ENCODE measurements at regions not wholly inside any gene's neighbourhood (a gene's known extent, or its start where the extent isn't known, plus 50 kb on each side); places are given as distances from the start of the nearest gene placed in this dataset.
A peak's percentile ranks its signal among the peaks of the same experiment; 100 is the strongest.

DNA sequence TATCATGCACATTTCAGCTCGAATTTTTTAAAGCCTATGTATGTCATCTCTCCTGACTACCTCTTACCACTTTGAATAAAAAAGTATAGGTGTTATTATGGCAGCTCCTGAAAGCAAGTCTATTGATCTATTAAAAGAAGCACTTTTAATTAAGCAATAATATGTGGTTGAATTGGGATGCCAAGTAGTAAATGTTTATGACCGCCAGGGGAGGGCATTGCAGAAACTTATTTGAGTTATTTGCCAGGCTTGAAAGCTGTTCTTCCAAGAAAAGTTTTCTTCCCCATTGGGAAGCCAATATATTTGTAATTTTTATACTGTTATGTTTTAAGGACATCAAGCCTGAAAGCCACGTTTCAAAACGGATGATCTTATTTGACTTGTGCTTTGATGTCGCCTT, 88.1 kb upstream of the SOX21 start:
- no peaks in the 10 kb centered on the region for H3K36me3 Mint-ChIP-seq (ENCODE audit: low read depth)

DNA sequence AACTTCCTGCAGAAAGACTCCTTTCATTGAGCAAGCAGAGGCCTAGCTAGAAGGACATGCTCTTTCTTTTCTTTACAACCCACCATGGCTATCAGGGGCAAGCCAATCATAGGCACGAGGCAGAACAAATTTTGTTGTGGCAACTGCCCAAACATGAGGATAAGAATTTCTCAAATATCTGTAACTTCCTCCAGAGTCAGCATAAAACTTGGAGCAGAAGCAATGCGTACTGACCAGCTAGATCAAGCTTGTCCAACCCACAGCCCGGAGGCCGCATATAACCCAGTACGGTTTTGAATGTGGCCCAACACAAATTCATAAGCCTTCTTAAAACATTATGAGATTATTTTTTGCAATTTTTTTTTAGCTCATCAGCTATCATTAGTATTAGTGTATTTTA, 87.0 kb upstream of the SOX21 start:
- peaks cover under 1% of the 10 kb centered on the region; the same call in 1 of the 2 replicates for H3K9me2 ChIP-seq (ENCODE audit: insufficient read depth)
- H3K4me3 ChIP-seq, result no peak overlapping the region
- ATAC-seq, result no peak
- H3K79me2 ChIP-seq (replicated peaks; ENCODE audit: insufficient read depth), result no peaks in the 10 kb centered on the region
- H3K27ac ChIP-seq (ENCODE audit: low read depth), result no peak overlapping the region
- no peaks in the 10 kb centered on the region for H3K27me3 ChIP-seq (ENCODE audit: insufficient read depth)
- Mint-ChIP-seq H3K27ac (peak overlapping the region; percentile 76; the same call in 1 of the 2 replicates), H3K36me3 (ENCODE audit: low read depth) (no peaks in the 10 kb centered on the region), H3K4me3 (no peak overlapping the region), H3K4me1 (peaks cover 3% of the 10 kb centered on the region; the same call in 2 of the 3 replicates), H3K27me3 (ENCODE audit: insufficient read depth, low read depth, poor library complexity) (no peaks in the 10 kb centered on the region), H3K9me3 (no peaks in the 10 kb centered on the region)
- H3K4me2 ChIP-seq, result no peak overlapping the region
- no peaks in the 10 kb centered on the region for H4K20me1 ChIP-seq (replicated peaks; ENCODE audit: insufficient read depth)
- DNase-seq (ENCODE audit: low spot score), result no peak
- H3K4me1 ChIP-seq (ENCODE audit: insufficient read depth), result no peaks in the 10 kb centered on the region
- H3K36me3 ChIP-seq (ENCODE audit: insufficient read depth), result no peaks in the 10 kb centered on the region
- no peak for TF ChIP-seq STAT1 (IDR thresholded peaks at IDR 0.05; ENCODE audit: unreplicated experiment)
- TF ChIP-seq CREB1 (CRISPR knock-in tag; IDR thresholded peaks at IDR 0.05; ENCODE audit: low read depth), result no peak
- no peak for TF ChIP-seq EZH2 (IDR thresholded peaks at IDR 0.05; ENCODE audit: low read depth, unreplicated experiment)
- no peak for TF ChIP-seq JUNB (IDR thresholded peaks at IDR 0.05; ENCODE audit: unreplicated experiment)
- TF ChIP-seq ZNF114 (CRISPR knock-in tag; IDR thresholded peaks at IDR 0.05), result no peak
- no peak for TF ChIP-seq ZNF462 (CRISPR knock-in tag; IDR thresholded peaks at IDR 0.05)
- TF ChIP-seq ZNF331 (CRISPR knock-in tag; IDR thresholded peaks at IDR 0.05; ENCODE audit: low read depth), result no peak
- no peaks in the 10 kb centered on the region for H3F3A ChIP-seq (replicated peaks; ENCODE audit: low read depth)
- peak overlapping the region; percentile 72 for H2AFZ ChIP-seq

More for the DNA sequence above, 88.1 kb upstream of the SOX21 start:
- ATAC-seq (no peak), DNase-seq (ENCODE audit: low spot score) (no peak)
- Histone ChIP-seq H3K27ac (ENCODE audit: low read depth) (no peak overlapping the region), H3K9me2 (ENCODE audit: insufficient read depth) (peaks cover 8% of the 10 kb centered on the region; the same call in 1 of the 2 replicates), H4K20me1 (replicated peaks; ENCODE audit: insufficient read depth) (no peaks in the 10 kb centered on the region), H3K4me1 (ENCODE audit: insufficient read depth) (no peaks in the 10 kb centered on the region), H2AFZ (no peak overlapping the region), H3K4me2 (no peak overlapping the region), H3K27me3 (ENCODE audit: insufficient read depth) (no peaks in the 10 kb centered on the region), H3F3A (replicated peaks; ENCODE audit: low read depth) (no peaks in the 10 kb centered on the region), H3K4me3 (no peak overlapping the region), H3K79me2 (replicated peaks; ENCODE audit: insufficient read depth) (no peaks in the 10 kb centered on the region), H3K36me3 (ENCODE audit: insufficient read depth) (no peaks in the 10 kb centered on the region)
- no peaks in the 10 kb centered on the region for H3K27me3 Mint-ChIP-seq (ENCODE audit: insufficient read depth, low read depth, poor library complexity)
- H3K4me1 Mint-ChIP-seq, result peaks cover 3% of the 10 kb centered on the region; the same call in 2 of the 3 replicates
- H3K27ac Mint-ChIP-seq, result no peak overlapping the region
- TF ChIP-seq CTCF (conservative IDR thresholded peaks at IDR 0.05; ENCODE audit: low read depth in 2 of 2) (peak; percentile 20 to 41; a peak in 1 of 4 replicates), CREB1 (CRISPR knock-in tag; IDR thresholded peaks at IDR 0.05; ENCODE audit: low read depth) (no peak)
- no peaks in the 10 kb centered on the region for H3K9me3 Mint-ChIP-seq
- no peak overlapping the region for H3K4me3 Mint-ChIP-seq
